Left lung (tissue), 4 donors: ENCODE measurements at regions not wholly inside any gene's neighbourhood (a gene's known extent, or its start where the extent isn't known, plus 50 kb on each side); places are given as distances from the start of the nearest gene placed in this dataset.

Experiments
- ATAC-seq: fragments of 200-7000 bp; cut with Tn5 transposase; one replicate; pipeline ENCODE4 v1.9.1; 2020; ENCODE audit warnings: moderate library complexity
- DNase-seq, 4 donors: peaks; one replicate each; pipeline ENCODE4 v3.0.0-alpha.2; 2013 to 2020
- H3K27ac ChIP-seq, 2 donors: fragments of 200-600 bp; sonication (generic) in 1 of 2; one replicate each; pipeline versions ENCODE4 v1.5.0 to v1.8.0; 2020 to 2021
- H3K27me3 ChIP-seq, 2 donors: fragments of 200-600 bp; sonication (generic) in 1 of 2; one replicate each; pipeline versions ENCODE4 v1.5.0 to v1.8.0; 2020 to 2021
- H3K36me3 ChIP-seq, 2 donors: fragments of 200-600 bp; sonication (generic) in 1 of 2; one replicate each; pipeline versions ENCODE4 v1.5.0 to v1.8.0; 2020 to 2021
- H3K4me1 ChIP-seq, 2 donors: fragments of 200-600 bp; one replicate each; pipeline ENCODE4 v1.8.0; 2021
- H3K4me3 ChIP-seq, 2 donors: fragments of 200-600 bp; sonication (generic) in 1 of 2; one replicate each; pipeline versions ENCODE4 v1.5.0 to v1.8.0; 2020 to 2021; ENCODE audit warnings: mild to moderate bottlenecking in 1 of 2
- H3K9me3 ChIP-seq, 2 donors: fragments of 200-600 bp; sonication (generic) in 1 of 2; one replicate each; pipeline versions ENCODE4 v1.5.0 to v1.8.0; 2020 to 2021
- intact Hi-C, 2 donors: fragments of 100-400 bp; cut with DNase I; formaldehyde crosslinking; loops; one replicate each; pipeline versions ENCODE4 v1.11.2 to v1.14.2; 2022
- TF ChIP-seq, protein P1 (sequence below), 2 donors: fragments of 200-600 bp; sonication (generic) in 1 of 2; IDR thresholded peaks; one replicate each; pipeline versions ENCODE4 v1.5.0 to v1.8.0; 2021; ENCODE audit warnings: antibody characterized with exemption in 2 of 2
- donor health status: DM: no; HTN: yes; CAD: no.
- donor health status: DM: no; HTN: no; CAD: no.

DNA sequence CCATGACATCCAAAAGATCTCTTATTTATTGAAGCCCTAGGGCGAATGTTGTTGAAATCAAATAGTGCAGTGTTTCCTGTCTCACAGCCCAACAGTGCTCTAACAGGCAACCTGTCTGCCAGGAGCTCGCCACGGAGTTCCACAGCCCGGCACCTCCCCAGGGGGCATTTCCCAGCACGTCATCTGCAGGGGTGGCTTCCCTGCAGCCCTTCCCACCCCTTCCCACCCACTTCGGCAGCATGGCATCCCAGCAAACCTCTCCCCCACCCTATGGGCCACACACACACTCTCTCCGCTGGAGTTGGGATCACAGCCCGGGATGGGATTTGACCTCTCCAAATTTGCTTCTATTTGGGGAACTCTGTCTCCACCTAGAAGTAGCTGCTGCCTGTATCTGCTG, 62.7 kb upstream of the C14orf180 start:
- no peak overlapping the region for H3K27ac ChIP-seq
- no peak overlapping the region for H3K4me3 ChIP-seq
- intact Hi-C loops, result no loop called here
- H3K9me3 ChIP-seq, result peaks cover 0 to 11% of the 10 kb centered on the region in 2 donors
- no peak for DNase-seq
- TF ChIP-seq, protein P1, sequence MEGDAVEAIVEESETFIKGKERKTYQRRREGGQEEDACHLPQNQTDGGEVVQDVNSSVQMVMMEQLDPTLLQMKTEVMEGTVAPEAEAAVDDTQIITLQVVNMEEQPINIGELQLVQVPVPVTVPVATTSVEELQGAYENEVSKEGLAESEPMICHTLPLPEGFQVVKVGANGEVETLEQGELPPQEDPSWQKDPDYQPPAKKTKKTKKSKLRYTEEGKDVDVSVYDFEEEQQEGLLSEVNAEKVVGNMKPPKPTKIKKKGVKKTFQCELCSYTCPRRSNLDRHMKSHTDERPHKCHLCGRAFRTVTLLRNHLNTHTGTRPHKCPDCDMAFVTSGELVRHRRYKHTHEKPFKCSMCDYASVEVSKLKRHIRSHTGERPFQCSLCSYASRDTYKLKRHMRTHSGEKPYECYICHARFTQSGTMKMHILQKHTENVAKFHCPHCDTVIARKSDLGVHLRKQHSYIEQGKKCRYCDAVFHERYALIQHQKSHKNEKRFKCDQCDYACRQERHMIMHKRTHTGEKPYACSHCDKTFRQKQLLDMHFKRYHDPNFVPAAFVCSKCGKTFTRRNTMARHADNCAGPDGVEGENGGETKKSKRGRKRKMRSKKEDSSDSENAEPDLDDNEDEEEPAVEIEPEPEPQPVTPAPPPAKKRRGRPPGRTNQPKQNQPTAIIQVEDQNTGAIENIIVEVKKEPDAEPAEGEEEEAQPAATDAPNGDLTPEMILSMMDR (IDR thresholded peaks at IDR 0.05), result no peak
- no peak for ATAC-seq
- no peaks in the 10 kb centered on the region for H3K36me3 ChIP-seq
- no peaks in the 10 kb centered on the region for H3K4me1 ChIP-seq
- peaks cover 0 to 20% of the 10 kb centered on the region in 2 donors for H3K27me3 ChIP-seq

DNA sequence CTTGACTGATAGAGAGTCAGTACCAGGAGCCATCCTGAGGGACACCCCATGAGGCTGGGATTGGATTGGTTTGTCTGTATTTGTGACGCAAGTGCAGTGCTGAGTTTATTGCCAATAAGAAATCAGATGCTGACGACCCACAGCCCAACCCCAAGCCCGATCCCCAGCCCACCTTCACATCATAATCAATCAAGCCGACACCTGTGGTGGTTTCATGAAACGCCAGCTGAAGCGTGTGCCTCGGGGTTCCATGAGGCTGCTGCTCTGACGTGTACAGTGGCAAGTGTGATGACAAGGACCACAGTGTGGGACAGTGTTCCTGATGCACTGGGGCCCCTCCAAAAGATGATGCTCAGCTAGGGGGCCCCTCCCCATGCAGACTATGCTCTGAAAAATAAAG, 62.1 kb upstream of the C14orf180 start:
- H3K4me3 ChIP-seq, result no peak overlapping the region
- DNase-seq (no peak), ATAC-seq (no peak)
- H3K27ac ChIP-seq, result no peak overlapping the region
- H3K27me3 ChIP-seq, result peaks cover 0 to 20% of the 10 kb centered on the region in 2 donors
- TF ChIP-seq, protein P1 (IDR thresholded peaks at IDR 0.05), result no peak
- H3K9me3 ChIP-seq, result peaks cover 0 to 11% of the 10 kb centered on the region in 2 donors
- H3K36me3 ChIP-seq, result no peaks in the 10 kb centered on the region
- intact Hi-C loops, result no loop called here
- H3K4me1 ChIP-seq, result no peaks in the 10 kb centered on the region

DNA sequence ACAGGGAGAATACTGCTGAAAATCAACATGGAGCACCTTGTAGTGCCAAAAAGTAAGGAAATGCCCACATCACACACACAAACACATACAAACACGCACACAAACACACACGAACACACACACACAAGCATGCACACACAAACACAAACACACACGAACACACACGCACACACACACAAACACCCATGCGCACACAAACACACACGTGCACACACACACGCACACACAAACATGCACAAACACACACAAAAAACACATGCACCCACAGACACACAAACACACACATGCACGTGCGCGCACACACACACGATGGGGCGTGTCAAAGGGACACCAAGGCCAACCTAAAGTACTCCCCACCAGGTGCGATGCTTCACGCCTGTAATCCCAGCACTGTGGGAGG, 61.7 kb upstream of the C14orf180 start:
- Histone ChIP-seq H3K36me3 (no peaks in the 10 kb centered on the region), H3K27ac (no peak overlapping the region), H3K4me3 (no peak overlapping the region), H3K27me3 (peaks cover 0 to 16% of the 10 kb centered on the region in 2 donors), H3K4me1 (no peaks in the 10 kb centered on the region), H3K9me3 (peaks cover 0 to 11% of the 10 kb centered on the region in 2 donors)
- ATAC-seq, result no peak
- TF ChIP-seq, protein P1 (IDR thresholded peaks at IDR 0.05), result no peak
- no peak for DNase-seq
- intact Hi-C loops, result no loop called here

DNA sequence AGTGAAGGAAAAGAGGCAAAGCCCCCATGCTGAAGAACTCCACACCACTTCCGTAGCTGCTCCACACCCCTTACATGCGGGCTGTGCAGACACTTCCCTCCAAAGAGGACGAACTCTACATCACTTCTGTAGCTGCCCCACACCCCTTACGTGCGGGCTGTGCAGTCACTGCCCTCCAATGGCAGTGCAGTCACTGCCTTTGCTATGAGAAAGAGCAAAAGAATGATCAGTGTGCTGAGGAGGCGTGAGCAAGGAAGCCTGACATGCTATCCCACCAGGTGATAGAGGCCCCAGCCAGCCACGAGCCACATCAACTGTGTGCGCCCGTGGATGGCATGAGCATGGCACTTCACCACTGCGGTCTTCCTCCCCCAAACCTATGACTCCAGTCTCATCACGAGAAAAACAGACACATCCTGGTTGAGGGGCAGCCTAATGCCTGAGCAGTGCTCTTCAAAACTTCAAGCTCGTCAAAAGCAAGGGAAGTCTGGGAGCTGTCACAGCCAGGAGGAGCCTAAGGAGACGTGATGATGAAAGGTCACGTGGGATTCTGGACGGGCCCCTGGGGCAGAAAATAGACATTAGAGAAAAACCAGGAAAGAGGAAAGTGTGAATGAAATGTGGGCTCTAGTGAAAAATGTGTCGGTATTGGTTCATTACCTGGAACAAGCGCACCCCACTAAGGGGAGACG, 60.8 kb upstream of the C14orf180 start:
- DNase-seq (no peak), ATAC-seq (no peak)
- Histone ChIP-seq H3K27me3 (peaks cover 0 to 6% of the 10 kb centered on the region in 2 donors), H3K27ac (no peak overlapping the region), H3K4me1 (no peaks in the 10 kb centered on the region), H3K36me3 (no peaks in the 10 kb centered on the region), H3K9me3 (peaks cover 0 to 11% of the 10 kb centered on the region in 2 donors), H3K4me3 (no peak overlapping the region)
- TF ChIP-seq, protein P1 (IDR thresholded peaks at IDR 0.05), result no peak
- intact Hi-C loops, result no loop called here

DNA sequence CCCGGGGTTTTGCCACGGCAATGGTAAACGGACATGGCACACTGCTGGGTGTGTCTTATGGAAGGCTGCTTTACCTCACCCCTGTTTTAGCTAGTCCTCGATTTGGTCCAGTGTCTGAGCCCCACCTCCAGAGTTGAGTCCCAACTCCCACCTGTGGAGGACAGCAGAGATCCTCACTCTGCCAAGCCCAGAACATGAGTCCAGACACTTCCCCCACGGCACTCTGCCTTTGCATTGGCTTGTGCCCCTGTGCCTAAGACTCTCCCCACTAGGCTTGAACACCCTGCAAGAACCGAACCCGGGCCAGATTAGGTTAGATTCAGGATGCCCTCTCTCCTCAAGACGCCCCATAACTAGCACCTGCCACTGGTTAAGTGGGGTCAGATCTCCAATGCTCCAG, 59.8 kb upstream of the C14orf180 start:
- TF ChIP-seq, protein P1 (IDR thresholded peaks at IDR 0.05), result no peak
- Histone ChIP-seq H3K9me3 (peaks cover 0 to 17% of the 10 kb centered on the region in 2 donors), H3K27ac (no peak overlapping the region), H3K27me3 (no peaks in the 10 kb centered on the region), H3K36me3 (no peaks in the 10 kb centered on the region), H3K4me3 (no peak overlapping the region), H3K4me1 (no peaks in the 10 kb centered on the region)
- intact Hi-C loops, result no loop called here
- ATAC-seq (no peak), DNase-seq (no peak)
